NCI-H460 (cell line): ENCODE measurements at regions not wholly inside any gene's neighbourhood (a gene's known extent, or its start where the extent isn't known, plus 50 kb on each side); places are given as distances from the start of the nearest gene placed in this dataset.
"Not testable (repeated sequence)": the region's sequence is repeated elsewhere in the genome, so short reads cannot be mapped to it uniquely, and the experiment has no call there.

Source experiments
- DNase-seq: peaks from one replicate; pipeline ENCODE4 v3.0.0-alpha.2; 2016; ENCODE audit warnings: low read depth; ENCODE audit errors: extremely low read depth

DNA sequence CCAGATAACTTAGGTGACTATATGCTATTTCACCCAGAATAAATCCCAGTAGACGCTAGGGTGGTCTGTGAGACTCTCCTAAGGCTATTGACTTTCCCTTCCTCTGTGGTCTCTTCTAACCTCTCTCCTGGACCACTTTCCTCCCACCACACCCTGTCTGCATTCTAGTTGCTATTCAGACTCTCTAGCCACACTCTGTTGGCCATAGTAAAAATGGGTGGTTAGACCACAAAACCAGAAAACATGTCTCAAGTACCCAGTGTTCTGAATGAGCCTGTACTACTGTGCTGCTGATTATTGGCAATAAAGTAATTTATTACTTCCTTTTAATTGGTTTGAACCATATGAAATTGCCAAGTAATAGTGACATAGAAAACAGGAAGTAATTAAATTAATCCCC lies 240.8 kb downstream of the KIF20B start:
- no peak for DNase-seq

DNA sequence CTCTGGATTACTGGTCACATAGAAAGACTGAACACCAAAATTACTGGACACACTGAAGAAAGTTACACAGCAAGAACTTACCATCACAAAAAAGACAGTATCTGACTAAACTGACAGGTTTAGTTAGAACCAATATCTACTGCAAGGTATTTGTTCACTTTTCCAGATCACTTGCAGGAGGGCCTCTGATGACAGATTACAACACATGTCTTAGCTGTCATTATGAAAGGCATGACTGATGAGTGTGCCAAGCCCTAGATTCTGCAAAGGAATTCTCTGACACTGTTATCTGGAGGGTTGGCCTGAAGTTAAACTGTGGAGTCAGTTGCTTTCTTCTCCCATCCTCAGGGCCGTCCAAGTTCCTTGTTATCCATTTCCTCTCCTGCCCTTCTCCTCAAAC lies 242.7 kb downstream of the KIF20B start:
- DNase-seq, result no peak

DNA sequence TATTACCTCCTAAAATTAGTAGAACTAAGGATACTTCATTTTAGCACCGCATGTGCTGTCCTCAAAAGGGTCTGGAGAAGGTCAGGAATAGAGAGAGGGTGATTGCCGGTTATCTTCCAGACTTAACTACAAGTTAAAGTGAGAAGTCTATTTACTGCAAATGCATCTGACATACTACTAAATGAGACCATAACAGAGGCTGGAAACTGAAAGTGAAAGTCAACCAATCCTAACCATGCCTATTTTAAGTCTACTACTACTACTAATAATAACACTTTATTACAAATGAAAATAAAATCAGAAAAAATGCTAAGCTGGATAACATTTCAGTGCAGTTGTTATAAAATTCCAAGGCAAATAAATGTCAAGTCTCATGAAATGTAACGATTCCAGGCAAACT lies 244.7 kb downstream of the KIF20B start:
- DNase-seq, result no peak

DNA sequence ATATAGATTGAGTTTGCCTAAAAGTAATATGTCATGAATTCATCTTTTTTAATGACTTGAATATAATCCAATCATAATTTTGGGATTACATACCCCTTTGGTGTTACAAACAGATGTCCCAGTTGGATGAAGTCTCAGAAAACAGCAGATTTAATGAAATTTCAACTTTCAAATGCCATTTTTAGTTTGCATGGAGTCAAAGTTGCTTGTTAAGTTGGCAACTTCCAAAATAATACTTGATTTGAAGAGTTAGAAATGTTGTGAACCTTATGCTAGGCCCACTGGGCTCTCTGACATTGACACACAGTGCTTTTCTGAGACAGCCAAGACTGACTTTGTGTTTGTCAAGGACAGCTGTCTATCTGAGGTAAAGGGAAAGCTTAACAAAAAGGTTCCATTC lies 248.1 kb downstream of the KIF20B start:
- no peak for DNase-seq

DNA sequence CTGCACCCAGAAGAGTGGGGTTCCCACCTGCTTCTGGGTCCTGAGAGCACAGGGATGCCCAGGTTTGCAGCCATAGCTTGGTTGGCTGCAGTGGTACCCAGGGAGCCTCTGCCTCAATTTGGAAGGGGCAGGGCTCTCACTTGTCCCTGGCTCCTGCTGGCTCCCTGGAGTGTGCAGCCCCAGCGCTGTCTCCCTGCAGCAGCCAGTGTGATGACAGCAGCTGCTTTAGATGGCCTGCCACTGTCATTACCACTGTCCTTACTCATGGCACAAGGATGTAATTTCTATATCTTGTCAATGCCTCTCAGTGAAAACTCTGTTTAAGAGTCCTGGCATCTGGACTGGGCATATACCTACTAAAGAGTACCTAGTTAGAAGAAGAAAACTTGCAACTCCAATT lies 250.9 kb downstream of the KIF20B start:
- no peak for DNase-seq

DNA sequence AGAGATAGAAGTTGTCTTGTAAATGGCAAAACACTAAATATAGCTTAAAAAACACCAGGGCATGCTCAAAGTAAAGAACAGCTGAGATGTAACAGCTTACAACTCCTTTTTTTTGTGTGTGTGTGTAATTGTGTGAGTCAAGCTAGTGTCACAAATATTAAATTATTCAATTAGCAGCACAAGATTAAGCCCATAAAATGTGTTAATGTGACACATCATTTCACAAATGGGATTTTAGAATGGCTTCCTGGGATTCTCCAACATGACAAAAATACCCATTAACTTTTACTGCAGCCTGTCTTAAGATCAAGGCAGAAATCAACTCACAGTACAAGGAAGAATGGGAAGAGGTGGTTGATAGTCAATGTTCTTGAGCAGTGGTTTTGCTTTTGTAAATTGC lies 251.4 kb downstream of the KIF20B start:
- DNase-seq, result no peak

DNA sequence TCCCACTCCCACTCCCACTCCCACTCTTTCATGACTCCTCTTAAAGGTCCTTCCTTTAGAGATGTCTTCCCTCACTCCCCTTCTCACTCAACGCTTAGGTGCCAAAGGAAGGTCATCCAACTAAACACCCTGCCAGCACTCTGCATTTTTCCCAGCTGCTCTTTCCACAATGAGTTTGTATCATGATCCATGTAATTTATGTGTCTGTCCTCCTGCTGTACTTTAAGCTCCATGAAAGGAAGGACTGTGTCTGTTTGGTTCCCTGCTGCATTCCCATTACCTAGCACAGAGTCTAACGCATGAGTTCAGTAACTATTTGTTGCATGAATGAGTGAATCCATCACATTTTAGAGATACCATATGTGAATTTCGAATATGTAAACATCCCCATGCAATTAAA lies 252.7 kb downstream of the KIF20B start:
- DNase-seq, result no peak

DNA sequence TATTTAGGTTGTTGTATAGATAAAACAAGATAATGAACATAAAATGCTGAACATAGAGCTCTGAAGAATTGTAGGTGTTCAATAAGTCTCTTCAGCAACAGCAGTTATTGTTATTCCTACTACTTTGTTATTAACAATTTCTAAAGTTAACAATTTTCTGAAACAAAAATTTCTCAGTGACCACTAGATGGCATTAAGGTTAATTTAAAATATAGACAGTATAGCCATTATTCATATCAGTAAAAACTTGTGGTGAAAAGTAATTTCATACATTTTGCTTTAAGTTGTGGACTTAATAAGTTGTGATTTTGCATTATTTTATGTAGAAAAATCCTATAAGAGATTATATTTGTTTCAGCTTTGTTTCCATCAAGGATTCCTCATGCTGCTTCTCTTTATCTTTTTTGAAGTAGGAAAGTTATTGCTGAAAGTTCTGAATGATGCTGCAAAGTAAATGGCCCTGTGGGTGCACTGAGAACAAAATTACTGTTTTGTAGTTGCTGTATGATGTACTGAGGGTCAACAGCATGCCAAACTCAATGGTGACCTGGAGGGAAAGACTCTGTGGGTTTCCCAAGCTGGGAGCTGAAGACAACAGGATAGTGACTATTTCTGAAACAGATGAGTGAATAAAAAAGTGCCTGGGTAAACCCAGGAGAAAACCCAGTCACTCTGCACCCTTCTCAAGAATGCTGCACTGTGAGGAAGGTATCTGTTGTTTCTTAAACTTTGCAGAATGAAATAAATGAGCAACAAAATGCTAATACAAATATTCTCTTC lies 253.6 kb downstream of the KIF20B start:
- DNase-seq, result no peak

DNA sequence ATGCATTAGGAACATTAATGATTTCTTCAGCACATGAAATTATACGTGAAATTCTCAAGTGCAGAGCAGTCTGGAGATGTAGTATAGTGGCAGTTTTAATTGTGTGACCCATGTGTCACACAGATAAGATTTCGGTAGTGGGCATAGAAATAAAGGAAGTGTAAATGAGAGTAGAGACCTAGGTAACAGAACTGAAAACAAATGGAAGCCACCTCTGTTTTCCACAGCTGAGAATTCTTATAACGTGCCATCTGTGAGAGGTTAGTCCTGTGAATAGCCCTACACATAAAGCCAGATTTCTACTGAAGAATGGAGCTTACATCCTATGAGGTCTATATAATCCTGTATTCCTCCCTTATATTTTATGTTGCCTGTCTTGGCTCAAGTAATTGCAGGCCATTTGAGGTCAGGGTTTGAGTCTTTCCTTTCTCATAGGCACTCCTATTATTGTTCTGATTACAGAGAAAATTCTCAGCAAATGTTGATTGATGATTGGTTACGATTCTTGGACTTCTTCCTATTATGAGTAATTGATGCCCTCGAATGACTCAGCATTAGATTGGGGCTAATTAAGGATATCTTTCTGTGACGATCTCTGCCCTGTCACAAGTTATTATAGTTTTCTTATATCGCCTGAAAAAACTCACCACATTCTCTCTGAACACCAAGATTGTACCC lies 258.2 kb downstream of the KIF20B start:
- DNase-seq, result no peak

DNA sequence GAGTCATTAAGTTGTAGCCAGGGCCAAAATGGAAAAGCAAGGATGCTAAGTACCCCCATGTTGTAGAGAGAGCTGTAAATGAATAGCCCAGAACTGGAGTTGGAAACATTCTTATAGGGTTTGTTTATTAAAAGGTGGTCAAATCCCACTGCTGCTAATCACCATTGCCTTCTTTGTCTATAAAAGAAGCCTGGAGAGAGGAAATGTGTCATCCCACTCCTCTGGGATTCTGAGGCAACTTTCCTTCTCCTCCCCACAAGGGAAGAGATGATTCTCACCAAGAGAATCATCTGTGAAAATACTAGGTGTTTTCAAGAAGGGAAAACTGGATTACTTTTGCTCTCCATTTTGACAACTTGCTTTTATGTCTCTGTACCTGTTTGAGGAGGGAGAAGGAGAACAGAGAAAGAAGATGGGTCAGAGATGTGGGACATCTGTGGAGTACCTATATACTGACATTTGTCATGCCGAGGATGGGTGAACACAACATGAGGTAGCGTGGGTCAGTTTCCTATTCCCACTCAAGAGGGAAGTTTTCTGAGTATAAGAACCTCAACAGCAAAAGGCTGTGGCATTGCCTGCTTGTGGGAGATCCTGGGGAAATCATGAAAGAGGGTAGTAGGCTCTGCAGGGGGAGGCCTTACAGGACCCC lies 262.2 kb downstream of the KIF20B start:
- DNase-seq, result no peak

DNA sequence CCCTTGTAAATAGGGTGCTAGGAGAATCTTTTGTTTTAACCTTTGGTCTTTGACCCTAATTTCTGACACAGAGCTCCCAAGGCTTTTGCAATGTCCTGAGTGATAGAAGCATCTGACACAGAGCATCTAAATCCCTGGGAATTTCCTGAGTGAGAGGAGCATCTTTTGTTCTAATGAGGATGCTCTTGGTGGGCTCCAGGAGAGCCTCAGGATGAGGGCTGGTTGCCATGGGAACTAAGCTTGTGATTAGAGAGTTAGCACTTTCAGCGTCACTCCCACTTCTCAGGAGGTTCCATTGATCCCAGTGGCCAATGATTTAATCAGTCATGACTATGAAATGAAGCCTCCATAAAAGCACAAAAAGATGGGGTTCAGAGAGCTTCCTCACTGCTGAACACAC lies 264.8 kb downstream of the KIF20B start:
- DNase-seq, result no peak

DNA sequence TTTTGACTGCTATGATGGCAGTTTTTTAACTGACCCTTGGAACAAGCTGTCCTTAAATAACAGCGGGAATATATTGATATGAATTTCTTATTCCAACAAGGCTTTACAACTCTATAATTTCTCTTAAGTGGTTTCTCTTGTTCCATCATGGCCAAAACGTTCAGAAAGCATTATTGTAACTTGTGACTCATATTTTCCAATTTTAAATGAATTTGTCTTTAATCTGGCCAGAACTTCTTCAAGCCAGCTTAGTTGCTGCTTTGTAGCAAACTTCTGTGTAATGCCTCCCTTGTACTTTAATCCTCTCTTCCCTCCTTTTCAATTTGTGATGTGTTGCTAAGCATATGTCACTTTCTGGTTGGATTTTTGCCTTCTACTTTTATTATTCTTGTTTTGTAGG lies 271.9 kb downstream of the KIF20B start:
- DNase-seq, result no peak

DNA sequence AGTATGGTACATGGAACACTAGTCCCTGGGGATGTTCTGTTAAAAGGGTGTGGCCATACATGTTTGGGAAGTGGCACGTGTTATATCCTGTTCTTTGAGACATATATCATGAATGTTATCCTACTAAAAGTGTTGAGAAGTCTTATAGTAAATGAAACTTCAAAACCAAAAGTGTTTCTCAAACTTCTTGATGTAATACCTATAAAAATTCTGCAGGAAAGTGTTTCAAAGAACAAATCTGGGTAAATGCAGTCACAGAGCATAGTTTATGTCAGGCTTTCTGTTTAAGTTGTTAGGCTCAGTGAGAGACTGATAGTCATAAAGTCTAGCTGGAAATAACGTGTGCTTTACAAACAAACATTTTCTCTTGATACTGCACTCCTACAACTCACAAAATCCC lies 273.7 kb downstream of the KIF20B start:
- no peak for DNase-seq

DNA sequence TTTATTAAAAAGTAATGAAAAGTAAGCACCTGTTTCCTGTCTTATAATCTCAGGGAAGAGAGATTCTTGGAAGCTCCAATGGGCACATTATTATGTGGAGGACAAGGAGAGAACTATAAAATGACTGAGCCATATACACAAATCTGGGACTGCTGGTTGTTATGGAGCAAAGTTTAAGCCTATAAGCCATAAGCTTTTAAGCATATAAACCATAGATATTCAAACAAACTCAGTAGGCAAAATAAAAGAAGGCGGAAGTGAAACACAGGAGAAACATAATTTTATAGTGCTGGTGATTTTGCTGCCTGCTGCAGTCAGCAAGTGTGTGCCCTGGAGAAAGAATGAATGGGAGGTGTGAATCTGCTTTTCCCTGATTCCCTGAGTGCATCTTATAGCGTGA lies 274.4 kb downstream of the KIF20B start:
- no peak for DNase-seq

DNA sequence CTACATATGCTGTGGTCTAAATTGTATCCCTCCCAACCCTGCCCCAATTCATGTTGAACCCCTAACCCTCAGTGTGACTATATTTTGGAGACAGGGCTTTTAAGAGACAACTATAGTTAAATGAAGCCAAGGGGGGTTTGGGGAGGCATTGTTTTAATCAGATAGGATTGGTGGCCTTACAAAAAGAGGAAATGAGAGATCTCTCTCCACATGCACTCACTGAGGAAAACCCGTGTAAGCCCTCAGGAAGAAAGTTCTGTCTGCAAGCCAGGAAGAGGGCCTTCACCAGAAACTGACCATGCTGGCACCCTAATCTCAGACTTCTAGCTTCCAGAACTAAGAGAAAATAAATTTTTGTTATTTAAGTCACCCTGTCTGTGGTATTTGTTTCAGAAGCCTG lies 276.7 kb downstream of the KIF20B start:
- no peak for DNase-seq

DNA sequence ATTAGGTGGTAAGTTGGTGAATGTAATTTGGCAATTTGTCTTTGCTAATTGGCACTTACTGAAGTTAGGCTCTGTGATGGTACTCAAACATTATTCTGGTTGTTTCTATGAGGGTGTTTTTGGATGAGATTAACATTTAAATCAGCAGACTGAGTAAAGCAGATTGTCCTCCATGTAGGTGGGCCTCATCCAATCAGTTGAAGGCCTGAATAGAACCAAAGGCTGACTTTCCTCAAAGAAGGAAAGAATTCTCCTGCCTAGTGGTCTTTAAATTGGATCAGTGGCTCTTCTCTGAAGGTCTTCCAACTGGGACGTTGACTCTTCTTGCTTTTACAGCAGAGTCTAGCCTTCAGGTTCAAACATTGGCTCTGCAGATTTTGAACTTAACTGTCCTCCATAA lies 278.3 kb downstream of the KIF20B start:
- DNase-seq, result no peak

DNA sequence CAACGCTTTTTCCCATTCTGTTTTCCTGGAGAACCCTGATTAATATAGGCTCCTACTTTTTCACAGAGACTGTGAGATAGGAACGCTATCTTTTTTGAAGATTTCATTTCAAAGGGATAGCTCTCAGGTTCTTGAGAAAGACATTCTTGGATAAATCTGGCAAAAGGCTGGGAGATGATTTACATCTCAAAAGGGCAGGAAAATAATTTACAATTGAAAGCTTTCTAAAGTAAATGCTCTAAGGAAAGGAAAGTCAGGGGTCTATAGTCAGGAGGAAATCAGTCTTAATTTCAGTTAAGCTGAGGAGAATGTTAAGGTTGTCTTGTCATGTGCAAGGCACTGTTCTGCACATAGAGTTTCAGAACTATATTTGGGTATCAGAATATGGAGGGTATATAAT lies 278.8 kb downstream of the KIF20B start:
- no peak for DNase-seq

DNA sequence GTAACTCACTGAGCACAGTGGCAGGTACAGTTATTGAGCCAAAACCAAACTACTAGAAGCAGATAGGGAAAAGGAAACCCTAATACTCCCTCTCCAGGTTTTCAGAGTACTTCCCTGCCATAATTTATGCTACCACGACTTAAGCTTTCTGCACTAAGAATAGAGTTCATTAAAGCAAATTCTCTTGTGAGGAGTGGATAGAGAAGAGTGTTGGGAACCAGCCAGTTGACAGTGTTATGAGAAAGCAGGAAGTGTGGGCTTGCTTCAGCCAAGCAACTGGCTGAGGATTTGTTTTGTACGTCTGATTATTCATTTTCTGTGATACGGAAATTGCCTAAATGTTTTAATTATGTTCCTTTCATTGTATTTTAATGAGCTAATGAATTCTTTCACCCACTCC lies 280.5 kb downstream of the KIF20B start:
- DNase-seq, result no peak

DNA sequence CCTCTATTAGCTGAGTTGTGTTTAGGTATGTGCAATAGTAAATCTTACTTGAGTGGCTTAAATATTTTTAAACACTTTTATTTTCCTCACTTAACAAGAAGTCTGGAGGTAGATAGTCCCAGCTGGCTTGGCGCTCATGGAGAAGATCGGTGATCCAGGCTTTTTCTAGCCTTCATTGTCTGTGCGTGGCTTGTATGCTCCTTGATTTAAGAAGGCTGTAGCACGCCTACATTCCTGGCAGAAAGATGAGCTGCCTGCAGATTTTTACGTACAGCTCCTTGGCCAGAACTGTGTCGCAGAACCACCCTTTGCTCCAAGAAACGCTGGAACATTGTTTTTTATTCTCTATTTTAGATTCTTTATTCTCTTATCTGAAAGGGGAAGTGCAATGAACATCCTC lies 284.1 kb downstream of the KIF20B start:
- no peak for DNase-seq

DNA sequence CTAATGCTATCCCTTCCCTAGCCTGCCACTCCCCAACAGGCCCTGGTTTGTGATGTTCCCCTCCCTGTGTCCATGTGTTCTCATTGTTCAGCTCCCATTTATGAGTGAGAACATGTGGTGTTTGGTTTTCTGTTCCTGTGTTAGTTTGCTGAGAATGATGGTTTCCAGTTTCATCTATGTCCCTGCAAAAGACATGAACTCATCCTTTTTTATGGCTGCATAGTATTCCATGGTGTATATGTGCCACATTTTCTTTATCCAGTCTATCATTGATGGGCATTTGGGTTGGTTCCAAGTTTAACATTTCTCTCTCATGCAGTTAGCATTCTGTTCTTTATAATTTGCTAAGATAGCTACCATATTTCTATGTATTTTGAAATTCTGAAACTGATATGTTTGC lies 287.0 kb downstream of the KIF20B start:
- DNase-seq, result not testable (repeated sequence)

DNA sequence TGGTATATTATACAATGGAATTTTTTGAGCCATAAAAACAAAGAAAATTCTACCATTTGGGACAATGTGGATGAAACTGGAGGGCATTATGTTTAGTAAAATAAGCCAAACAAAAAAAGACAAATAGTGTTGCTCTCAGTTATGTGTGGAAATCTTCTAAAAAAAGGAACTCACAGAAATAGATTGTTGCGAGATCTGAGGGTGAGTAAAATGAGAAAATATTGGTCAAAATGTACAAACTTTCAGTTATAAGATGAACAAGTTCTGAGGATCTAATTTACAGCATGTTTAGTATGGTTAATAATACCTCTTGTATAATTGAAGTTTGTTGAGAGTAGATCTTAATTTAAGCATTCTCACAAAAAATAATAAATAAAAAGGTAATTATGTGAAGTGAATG lies 291.2 kb downstream of the KIF20B start:
- no peak for DNase-seq

DNA sequence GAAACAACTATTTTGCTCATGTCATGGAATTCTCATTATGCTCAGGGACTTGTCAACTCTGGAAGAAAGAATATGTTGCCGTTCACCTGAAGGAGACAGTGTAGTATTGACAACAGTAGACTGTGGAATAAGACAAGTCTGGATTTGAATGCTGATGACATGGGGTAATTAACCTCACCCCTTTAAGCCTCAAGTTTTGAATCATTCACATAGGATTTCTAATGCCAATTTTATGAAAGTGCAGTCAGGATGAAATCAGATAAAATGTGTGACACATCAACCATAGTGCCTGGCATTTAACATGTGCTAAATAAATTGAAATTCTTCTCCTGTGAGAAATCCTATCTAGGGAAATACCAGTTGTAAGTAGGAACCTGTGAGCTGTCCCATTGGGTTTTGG lies 305.8 kb downstream of the KIF20B start:
- no peak for DNase-seq
